HG03095 (cell line): ENCODE measurements at regions not wholly inside any gene's neighbourhood (a gene's known extent, or its start where the extent isn't known, plus 50 kb on each side); places are given as distances from the start of the nearest gene placed in this dataset.

ENCODE experiments used
- ATAC-seq: cut with Tn5 transposase; IDR thresholded peaks from one replicate; pipeline ENCODE4 v1.9.1; 2021; ENCODE audit warnings: moderate library complexity; ENCODE audit not compliant: unreplicated experiment

DNA sequence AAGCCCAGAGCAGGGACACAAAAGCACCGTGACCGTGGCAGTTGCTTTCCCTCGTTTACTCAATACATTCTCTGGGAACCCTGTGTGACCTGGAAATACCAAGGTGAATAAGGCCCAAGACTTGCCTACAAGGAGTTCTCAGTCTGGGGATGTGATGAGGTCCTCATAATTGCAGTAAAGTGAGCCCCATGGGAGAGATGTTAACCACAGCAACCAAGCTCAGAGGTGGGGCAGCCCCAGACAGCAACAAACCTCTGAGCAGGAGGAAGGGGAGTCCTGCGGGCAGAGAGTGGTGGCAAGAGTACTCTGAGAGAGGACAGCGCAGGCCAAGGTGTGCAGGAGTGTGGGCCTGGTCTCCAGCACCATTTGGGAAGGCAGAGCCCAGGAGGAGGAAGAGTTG, 91.6 kb downstream of the TTC32 start:
- ATAC-seq, result peak; percentile 79

DNA sequence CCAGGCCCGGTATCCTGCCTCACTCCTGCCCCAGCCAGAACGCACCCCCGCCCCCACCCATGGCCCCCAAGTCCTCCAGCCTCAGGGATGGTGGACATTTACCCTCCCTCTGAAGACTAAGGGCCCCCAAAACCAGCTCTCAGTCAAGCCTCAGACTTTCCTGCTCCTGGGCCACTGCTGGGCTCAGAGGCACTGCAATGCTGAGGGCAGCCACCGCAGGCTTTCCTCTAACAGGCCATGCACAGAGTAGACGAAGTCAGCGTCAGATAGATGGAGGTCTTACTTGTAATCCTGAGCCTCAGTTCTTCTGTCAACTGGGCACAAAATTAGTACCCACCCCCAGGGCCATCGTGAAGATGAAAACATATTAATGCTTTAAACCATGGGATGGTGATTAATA, 92.6 kb downstream of the TTC32 start:
- no peak for ATAC-seq

DNA sequence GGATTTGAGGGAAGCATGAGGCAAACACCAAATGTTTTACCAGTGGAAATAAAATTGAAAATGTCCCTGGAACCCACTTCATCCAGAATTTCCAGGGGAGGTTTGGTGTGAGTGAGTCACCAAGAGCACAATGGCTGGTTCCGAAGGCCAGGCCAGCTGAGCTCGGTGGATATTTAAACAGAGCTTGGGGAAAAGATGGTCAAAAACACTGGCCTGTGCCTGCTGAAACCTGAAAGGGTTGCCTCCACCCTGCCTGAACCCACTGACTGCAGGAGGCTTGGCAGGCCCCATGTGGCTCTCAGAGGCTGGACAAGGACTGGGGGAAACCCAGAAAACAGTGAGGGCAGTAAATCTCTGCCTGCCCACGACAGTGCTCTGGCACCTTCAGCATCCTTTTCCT, 93.9 kb downstream of the TTC32 start:
- ATAC-seq, result no peak

DNA sequence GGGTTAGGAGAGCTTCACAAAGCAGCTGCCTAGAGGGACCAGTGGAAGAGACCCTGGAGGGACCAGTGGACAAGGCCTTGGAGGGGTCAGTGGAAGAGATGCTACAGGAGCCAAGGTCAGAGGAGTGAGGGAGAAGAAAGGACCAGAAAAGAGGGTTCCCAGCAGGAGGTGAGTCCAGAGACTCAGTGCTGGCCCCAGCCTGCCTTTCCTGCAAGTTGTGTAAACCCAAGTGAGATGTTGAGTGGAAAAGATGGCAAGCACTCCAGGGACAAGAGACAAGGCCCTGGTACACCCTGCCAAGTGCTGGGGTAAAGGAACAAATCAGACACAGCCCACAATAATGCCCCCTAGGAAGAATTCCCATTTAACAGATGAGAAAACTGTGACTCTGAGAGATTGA, 94.4 kb downstream of the TTC32 start:
- no peak for ATAC-seq

- ATAC-seq, result no peak
These were observed 95.2 kb downstream of the TTC32 start for GRCh38 chr2:19806591-19806990.

- ATAC-seq, result no peak
These were observed 95.7 kb downstream of the TTC32 start for GRCh38 chr2:19806131-19806530.

DNA sequence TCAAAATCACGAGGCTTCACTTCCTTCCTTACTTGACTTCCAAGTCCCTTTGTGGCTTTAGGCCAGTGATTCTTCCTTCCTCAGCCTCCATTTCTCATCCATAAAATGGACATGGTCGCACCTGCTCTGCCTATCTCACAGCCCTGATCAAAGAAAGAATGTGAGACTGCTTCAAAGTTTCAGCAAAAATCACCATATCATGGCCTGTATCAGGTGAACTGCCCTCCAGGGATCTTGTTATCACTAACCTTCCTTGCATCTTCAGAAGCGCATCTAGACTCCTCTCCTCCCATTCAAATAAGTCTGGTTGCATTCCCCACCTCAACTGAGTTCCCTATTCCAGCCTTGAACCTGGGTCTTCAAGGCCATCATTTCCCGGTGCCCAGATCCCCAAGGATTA, 96.5 kb downstream of the TTC32 start:
- no peak for ATAC-seq

DNA sequence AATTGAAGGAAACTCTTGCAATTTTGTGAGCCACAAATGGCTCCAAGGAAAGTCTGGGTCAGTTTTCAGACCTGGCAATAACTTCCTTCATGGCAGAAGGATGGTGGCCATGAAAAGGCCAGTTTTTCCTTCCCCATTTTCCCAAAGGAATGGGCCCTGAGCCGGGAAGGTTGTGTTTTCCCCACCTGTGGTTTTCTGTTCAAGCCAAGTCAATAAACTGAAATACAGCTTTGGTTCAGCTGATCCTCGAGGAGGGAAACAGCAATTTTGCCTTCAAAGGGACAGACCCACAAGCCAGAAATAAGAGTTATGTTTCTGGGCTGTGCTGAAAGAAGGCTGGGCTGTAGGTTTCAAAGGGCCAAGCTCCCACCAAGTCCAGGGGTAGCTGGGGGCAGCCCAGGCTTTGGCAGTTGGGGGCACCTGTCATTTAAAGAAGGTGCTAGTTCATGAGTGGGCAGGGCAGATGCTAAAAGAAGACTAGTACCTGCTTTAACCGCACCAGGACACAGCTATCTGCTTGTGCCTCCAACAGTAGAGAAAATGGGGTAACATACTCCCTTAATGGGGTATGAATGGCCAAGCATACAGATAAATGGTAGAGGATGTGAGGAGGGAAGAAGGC, 97.0 kb downstream of the TTC32 start:
- ATAC-seq, result no peak

GRCh38 chr2:19802086-19802841, 99.5 kb downstream of the TTC32 start:
- ATAC-seq, result no peak

DNA sequence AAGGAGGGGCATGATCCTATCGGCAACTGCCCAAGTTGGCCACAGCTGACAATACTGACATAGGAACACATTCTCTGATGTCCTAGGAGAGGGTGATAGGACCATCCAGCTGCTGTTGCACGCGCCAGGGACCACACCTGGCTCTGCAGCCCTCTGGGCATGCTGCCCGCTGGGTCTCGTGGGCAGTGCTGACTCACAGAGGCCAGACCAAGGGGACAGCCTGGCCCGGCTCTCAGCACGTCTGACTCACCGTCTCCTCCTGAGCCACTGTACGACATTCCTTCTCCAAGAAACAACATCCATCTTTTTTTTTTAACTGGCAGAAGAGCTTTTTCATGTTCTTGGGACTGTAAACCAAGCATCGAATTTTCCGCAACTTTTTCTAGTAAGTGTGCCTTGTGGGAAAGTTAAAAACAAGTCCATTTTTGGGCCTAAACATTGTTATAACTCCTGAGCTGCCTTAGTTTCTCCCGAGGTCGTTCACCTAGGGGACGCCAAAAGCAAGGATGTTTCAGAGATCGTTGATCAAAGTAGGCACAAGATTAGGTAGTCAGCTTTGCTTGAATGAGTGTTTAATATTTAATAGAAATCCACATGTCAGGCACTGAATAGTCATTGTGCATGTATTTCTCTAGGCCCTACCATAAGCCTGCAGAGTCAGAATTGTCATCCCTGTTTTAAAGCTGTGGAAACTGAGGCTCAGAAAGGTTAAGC, 100.3 kb downstream of the TTC32 start:
- ATAC-seq, result no peak

GRCh38 chr2:19800796-19801195, 101.0 kb downstream of the TTC32 start:
- ATAC-seq, result no peak

- ATAC-seq, result no peak
These were observed 101.7 kb downstream of the TTC32 start for GRCh38 chr2:19799881-19800780.

- no peak for ATAC-seq
These were observed 103.9 kb downstream of the TTC32 start for GRCh38 chr2:19797871-19798270.

GRCh38 chr2:19797243-19797810, 104.5 kb downstream of the TTC32 start:
- ATAC-seq, result no peak

DNA sequence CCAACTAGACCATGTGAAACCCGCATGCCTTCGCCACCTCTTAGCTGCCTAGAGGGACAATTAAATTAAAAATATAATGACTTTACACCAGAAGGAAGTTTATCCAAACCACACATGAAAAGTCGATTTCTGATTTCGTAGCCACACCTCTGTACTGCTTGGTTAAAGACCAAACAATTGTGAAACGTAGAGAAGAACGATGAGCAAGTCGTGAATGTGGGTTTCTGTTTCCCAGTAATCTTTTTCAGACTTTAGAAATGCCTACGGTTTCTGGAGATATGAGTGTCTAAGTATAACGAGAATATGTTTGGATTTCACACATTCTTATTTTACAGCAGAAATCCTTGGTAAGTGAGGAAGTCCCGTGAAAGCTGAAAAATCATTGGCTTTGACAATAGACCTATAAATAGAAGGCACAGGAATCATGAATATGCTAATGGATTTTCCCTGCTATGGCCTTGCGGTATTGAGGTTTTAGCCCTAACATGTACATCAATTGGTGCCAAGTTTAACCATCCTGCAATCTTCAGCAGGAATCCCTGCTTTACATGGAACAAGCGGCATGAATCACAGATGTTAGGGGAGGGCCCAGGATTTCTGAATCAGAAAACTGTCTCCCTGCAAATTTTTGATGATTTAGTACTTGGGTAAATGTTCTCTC, 105.6 kb downstream of the TTC32 start:
- ATAC-seq, result no peak

DNA sequence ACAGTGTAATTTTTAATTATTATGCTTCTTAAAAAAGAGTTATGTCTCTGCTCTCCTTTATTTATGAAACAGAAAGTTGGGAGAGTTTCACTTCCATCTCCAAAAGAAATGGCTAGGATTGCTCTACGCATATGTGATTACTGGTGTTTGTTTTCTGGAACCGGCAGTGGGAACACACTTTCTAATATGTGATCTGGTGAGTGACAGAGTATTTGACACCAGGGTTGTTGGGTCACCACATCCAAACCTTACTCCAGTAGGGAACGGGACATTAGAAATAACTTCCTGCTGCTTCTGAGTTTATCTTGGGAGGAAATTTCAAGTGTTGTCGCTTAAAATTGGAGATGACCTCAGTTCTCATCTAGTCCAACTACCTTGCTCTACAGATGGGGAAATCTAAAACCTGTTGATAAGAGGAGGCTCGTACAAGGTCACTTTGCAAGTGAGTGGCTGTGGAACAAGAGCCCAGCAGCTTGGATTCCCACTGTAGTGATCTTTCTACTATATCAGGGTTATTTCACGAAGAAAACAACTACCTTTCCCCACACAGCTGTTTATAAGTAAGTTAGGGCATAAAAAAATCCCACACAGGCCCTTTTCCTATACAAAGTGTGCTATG, 108.5 kb downstream of the TTC32 start:
- ATAC-seq, result no peak

DNA sequence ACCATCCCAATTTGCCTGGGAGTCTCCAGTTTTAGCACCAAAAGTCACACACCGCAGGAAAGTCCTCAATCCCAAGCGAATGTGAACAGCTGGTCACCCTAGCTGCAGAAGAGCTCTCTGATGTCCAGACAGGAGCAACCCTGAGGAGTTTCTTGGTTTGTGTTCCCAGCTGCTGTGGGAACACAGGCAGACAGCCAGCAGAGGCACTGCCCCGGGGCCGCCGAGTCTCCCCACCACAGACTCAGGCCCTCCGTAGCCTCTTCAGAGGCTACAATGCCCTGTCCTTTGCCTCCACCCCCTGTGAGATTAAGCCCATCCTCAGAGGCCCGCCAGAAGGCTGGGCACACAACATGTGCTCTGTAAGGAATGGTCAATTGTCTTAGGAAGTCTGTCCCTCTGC, 111.5 kb downstream of the TTC32 start:
- no peak for ATAC-seq

- no peak for ATAC-seq
These were observed 114.6 kb downstream of the TTC32 start for GRCh38 chr2:19787134-19787533.

GRCh38 chr2:19786408-19787058, 115.2 kb downstream of the TTC32 start:
- ATAC-seq, result peak; percentile 77
